HG02588 (cell line): ENCODE measurements at regions not wholly inside any gene's neighbourhood (a gene's known extent, or its start where the extent isn't known, plus 50 kb on each side); places are given as distances from the start of the nearest gene placed in this dataset.

Experiments used
- ATAC-seq: cut with Tn5 transposase; IDR thresholded peaks from one replicate; pipeline ENCODE4 v1.9.1; 2021; ENCODE audit warnings: mild to moderate bottlenecking, moderate library complexity; ENCODE audit not compliant: unreplicated experiment

DNA sequence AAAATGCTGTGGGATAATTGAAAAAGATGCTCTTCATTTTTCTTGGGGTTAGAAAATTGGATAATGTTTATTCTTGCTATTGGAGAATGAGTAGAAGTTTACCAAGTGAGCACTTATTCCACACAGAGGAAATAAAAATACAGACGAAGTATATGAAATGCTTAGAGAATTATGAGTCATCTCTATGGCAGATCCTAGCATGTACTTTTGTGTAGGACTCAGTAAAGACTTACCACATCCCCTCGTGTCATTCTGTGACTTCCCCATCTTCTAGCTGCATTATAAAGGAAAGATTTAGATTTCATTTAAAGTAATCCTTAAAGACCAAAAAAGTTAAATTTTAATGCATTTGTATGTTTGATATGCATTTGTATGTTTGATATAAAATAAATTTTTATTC is 685.6 kb downstream of the TBC1D32 start:
- ATAC-seq, result no peak

DNA sequence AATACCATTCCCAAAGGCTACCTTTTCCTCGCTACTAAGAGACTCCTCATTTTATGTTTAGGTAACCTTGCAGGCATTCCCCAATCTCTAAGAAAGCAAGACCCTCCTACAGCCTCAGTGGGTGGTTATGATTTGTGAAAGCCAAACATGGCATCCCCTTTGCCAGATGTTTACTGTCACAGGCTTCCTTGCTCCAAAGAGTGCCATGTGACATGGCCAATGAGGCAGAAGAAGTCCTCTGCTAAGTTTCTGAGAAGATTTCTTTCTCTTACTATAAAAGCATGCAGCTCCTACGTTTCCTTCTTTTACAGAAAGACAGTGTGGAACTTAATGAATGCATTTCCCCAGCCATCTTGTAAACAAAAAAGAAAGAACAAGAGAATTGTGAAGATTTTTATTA is 688.2 kb downstream of the TBC1D32 start:
- ATAC-seq, result no peak

DNA sequence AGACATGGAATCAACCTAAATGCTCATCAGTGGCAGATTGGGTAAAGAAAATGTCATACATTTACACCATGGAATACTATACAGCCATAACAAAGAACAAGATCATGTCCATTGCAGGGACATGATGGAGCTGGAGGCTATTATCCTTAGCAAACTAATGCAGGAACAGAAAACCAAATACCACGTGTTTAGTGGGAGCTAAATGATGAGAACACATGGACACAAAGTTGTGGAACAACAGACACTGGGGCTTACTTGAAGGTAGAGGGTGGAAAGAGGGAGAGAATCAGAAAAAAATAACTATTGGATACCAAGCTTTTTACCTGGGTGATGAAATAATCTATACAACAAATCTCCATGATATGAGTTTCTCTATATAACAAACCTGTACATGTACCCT is 701.3 kb downstream of the TBC1D32 start:
- ATAC-seq, result no peak

DNA sequence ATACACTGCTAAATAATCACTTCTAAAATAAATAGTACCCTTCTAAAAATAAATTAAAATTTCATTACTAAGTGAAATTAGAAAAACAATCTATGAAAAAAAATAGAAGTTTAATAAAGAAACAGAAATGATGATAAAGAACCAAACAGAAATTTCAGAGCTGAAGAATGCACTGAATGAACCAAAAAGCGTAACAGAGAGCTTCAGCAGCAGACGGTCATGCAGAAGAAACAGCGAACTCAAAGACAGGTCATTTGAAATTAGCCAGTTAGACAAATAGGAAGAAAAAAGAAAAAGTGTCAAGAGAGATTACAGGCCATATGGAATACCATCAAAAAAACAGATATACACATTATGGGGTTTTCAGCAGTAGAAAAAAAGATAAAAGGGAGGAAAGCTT is 706.7 kb downstream of the TBC1D32 start:
- ATAC-seq, result no peak

DNA sequence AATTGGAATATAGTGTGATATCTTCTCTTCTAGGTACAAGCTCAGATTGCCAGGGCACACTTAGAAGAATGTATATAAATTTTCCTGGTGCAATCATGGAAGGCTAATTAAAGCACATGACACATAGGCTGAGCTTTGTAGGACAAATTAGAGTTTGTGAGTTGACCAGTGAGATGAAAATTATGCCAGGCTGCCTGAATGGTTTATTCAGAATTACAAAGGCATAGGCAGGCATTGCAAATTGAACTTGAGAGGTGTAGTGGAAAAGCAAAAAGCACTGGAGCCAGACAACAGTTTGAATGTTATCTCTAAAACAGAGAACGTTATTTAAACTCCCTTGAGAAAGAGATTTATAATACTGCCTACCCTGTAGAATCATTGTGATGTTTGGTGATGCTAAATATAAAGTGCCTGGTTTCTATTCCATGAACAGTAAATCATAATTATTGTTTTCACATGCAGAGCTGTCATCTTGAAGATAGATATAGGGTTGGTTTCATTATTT is 712.1 kb downstream of the TBC1D32 start:
- ATAC-seq, result no peak

DNA sequence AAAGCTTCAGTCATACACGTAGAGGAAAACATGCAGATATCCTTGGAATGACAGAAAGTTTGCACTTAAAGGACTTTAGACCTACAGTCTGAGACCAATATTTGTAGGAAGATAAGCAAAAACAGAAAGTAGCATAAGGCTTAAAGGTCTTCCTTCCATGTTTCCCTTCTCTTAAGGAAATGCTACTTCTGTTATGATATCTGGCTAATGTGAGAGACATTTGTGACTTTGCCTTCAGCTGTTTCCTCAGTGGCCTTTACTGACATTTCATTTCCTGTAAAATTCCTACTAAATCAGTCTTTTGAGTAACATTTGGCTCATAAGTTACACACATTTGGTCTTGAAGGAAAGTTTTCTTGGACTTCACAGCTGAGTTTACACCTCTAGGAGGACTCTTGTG is 713.4 kb downstream of the TBC1D32 start:
- no peak for ATAC-seq

- no peak for ATAC-seq
Observed at GRCh38 chr6:120615238-120615637, 719.0 kb downstream of the TBC1D32 start.

DNA sequence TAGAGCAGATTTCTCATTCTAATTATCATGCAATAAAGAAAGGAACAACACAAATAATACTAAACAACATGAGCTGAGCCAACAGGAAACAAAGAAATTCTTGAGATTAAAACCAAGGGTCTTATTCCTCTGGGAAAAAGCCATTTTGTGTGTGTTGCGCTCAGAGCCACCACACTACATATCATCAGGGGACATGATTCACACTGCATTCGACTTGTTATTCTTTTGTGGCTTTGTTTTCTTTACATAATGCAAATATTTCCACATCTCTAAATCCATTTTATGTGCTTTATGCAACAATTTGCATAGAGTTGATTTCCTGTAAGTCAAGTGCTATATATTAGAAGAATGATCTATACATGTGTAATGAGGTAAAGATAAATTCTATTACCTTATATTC is 719.6 kb downstream of the TBC1D32 start:
- ATAC-seq, result no peak

- no peak for ATAC-seq
Observed at GRCh38 chr6:120608826-120609225, 725.5 kb downstream of the TBC1D32 start.

- no peak for ATAC-seq
Observed at GRCh38 chr6:120606743-120607142, 727.5 kb downstream of the TBC1D32 start.

DNA sequence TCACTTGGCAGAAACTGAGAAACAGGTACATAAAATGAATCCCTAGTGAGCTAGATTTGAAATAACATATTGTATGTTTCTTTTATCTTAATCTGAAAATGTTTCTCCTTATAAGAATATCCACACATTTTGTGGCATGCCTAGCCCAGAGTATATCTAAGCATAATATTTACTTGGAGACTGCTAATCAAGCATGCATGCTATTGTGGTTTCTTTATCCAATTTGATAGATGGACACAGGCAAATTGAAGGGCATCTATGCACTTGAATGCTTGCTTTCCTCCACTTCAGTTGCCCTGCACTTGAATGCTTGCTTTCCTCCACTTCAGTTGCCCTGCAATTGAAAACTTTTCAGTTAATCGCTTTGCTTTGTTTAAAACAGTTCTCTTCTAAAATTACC is 729.8 kb downstream of the TBC1D32 start:
- no peak for ATAC-seq

DNA sequence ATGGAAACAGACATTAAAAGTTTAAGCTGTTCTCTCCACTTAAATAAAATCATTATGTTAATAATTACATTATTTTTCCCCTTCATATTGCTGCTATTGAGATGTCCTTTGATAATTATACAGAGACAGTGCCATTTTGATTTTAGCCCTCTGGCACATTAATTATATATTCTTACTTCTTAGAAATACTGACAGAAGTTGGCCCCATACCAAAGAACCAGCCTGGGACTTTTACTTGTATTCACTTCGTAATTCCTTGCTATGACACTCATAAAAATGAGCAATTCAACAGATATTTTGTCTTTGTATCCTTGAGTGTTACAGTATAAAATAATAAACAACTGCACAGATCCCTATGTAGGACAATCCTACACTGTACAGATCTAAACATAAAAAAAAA is 743.7 kb downstream of the TBC1D32 start:
- no peak for ATAC-seq

DNA sequence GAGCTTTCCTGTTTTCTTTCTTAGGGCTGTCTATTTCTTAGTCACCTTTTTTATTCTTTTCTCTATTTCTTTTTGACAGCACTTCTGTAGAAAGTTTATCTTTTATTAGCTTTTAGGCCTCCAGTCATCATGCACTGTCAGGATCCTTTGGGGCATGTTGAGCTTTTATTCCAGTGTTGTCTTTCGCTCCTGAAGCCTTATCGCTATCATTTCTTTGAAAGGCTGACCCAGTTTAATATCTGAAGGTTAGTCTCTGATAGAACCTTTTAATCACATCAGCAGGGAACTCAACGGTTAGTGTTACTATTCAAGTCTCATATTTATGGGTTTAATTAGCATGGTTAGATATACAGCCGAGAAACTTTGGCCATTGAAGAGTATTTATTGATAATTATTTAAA is 745.9 kb downstream of the TBC1D32 start:
- no peak for ATAC-seq

DNA sequence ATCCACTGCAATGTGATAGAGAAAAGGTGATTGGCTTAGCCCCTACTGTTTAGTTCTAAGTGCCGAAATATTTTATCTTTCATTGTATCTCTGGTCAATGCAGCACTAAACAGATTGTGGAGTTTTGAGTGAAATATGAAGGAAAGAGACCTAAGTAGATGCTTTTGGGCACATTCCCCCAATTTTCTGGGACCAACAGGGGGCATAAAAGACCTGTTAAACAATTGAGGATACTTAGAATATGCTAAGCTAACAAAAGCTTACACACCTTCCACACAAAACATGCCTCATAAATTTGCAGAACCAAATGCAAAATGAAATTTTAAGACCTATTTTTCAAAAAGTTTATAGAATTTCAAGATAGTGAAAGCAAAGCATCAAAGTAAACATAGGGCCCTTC is 746.9 kb downstream of the TBC1D32 start:
- no peak for ATAC-seq

GRCh38 chr6:120584111-120584760 is 750.0 kb downstream of the TBC1D32 start:
- ATAC-seq, result no peak

DNA sequence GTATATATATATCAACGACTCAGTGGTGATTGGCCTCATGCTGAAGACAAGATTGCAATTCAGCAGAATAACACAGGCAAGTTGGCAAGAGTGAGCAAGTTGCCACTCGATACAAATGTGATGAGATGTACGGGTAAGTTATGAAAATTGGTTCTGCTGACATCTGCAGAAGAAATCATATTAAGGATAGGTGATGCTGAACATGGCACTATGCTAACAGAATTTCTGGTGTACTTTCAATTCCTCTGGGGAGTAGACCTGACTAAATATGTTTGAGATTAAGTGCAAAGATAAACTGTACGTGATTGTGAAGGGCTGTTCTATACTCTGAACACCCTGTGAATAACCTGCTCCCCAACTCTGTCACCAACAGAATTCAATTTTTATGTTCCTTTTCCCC is 758.2 kb downstream of the TBC1D32 start:
- ATAC-seq, result no peak

GRCh38 chr6:120569714-120570113 is 764.6 kb downstream of the TBC1D32 start:
- no peak for ATAC-seq

DNA sequence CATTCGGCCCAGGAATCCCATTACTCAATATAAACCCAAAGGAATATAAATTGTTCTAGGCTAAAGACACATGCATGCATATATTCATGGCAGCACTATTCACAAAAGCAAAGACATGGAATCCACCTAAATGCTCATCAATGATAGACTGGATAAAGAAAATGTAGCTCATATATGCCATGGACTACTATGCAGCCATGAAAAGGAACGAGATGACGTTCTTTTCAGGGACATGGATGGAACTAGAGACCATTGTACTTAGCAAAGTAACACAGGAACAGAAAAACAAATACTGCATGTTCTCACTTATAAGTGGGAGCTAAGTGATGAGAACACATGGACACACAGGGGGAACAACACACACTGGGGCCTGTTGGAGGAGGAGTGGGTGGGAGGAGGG is 769.5 kb downstream of the TBC1D32 start:
- no peak for ATAC-seq

GRCh38 chr6:120558294-120558693 is 776.0 kb downstream of the TBC1D32 start:
- ATAC-seq, result no peak

DNA sequence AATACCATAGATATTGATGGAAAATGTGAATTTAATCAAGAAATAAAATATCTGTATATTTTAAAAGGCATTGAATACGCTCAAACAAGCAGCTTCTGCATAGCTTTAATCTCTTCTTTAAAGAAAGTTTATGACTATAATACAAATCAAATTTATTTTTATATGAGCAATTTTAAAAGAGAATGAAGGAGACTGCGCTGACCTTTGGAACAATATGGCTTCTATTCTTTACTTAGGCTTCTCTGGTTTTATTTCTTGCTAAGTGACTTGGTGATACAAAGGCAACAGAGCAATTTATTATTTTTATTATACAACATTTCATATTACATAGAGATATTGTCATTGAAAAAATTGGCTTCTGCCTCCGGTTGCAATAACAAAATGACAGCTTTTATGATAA is 776.7 kb downstream of the TBC1D32 start:
- ATAC-seq, result no peak

- ATAC-seq, result no peak
Observed at GRCh38 chr6:120556491-120556890, 777.8 kb downstream of the TBC1D32 start.

DNA sequence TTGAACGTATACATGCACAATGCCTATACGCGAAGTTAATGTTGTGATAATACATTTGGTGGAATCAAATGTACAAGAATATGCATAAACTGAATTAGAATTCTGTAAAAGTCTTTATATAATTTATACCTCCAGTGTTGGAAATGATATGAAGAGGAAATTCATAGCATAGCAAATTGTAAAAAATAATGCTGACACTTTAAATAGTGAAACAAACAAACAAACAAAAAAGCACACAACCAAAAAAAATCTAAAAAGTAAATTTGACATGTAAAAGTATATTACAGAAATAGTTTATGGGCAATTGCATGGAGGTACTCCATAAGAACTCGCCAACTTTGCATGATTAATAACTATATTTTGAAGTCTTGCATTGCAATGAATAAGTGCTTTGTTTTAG is 780.9 kb downstream of the TBC1D32 start:
- ATAC-seq, result no peak

- no peak for ATAC-seq
Observed at GRCh38 chr6:120545353-120545752, 788.9 kb downstream of the TBC1D32 start.
